ENCODE measurements at regions not wholly inside any gene's neighbourhood (a gene's known extent, or its start where the extent isn't known, plus 50 kb on each side); places are given as distances from the start of the nearest gene placed in this dataset.

- H3K4me3 ChIP-seq (ENCODE audit: low read depth, low read length), result no peak overlapping the region
- no peak for DNase-seq (ENCODE audit: low read depth, low spot score)
- ChIA-PET CTCF (no interaction called here), POLR2A (no interaction called here)
- TF ChIP-seq, protein P1, sequence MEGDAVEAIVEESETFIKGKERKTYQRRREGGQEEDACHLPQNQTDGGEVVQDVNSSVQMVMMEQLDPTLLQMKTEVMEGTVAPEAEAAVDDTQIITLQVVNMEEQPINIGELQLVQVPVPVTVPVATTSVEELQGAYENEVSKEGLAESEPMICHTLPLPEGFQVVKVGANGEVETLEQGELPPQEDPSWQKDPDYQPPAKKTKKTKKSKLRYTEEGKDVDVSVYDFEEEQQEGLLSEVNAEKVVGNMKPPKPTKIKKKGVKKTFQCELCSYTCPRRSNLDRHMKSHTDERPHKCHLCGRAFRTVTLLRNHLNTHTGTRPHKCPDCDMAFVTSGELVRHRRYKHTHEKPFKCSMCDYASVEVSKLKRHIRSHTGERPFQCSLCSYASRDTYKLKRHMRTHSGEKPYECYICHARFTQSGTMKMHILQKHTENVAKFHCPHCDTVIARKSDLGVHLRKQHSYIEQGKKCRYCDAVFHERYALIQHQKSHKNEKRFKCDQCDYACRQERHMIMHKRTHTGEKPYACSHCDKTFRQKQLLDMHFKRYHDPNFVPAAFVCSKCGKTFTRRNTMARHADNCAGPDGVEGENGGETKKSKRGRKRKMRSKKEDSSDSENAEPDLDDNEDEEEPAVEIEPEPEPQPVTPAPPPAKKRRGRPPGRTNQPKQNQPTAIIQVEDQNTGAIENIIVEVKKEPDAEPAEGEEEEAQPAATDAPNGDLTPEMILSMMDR (IDR thresholded peaks at IDR 0.05; ENCODE audit: insufficient read depth, low read length, missing control alignments), result no peak
Observed at GRCh38 chr5:91884036-91884435, 500.9 kb upstream of the ARRDC3 start.

DNA sequence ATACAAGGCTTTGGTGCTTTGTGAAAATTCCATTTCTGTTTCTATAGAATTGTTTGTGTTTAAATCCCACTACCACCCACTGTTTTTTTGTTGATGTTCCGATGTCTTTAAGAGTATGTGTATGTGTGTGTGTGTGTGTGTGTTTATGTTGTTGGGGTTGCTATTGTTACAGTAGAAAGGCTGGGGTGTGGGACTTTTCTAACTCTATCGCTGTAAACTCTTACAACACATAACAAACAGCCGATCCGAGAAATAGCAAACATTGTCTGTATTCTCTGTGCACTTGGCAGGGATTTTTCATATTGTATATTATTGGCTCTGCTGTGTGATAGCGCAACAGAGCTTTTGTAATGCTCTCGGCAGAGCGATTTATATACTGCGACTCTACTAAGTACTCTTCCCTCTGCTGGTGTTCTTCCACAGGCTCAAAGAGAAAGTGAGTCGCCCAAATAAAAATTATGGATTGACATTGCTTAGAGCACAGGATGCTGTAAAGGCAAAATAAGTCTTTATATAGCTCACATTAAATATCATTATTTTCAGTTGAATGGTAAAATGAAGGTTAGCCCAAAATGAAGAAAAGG, 492.2 kb upstream of the ARRDC3 start:
- H3K4me3 ChIP-seq (ENCODE audit: low read depth, low read length), result no peak overlapping the region
- no peak for DNase-seq (ENCODE audit: low read depth, low spot score)
- ChIA-PET POLR2A (no interaction called here), CTCF (no interaction called here)
- TF ChIP-seq, protein P1 (IDR thresholded peaks at IDR 0.05; ENCODE audit: insufficient read depth, low read length, missing control alignments), result no peak

DNA sequence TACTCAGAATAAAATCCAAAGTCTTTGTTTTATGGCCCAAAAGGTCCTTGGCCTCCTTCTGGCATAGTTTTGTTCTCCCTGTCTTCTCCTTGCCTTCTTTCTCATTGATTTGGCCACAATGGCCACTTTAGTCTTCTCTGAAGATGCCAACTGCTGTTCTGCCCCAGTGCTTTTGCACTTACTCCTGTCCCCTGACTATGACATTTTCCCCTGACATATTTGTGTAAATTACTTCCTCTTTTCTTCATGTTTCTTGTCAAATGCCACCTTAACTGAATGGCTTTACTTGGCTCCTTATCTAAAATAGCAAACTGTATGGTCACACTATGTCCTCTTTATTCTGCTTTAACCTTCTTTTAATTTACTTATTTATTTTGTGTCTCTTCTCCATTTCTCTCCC, 484.7 kb upstream of the ARRDC3 start:
- TF ChIP-seq, protein P1 (IDR thresholded peaks at IDR 0.05; ENCODE audit: insufficient read depth, low read length, missing control alignments), result no peak
- H3K4me3 ChIP-seq (ENCODE audit: low read depth, low read length), result no peak overlapping the region
- ChIA-PET POLR2A (no interaction called here), CTCF (no interaction called here)
- no peak for DNase-seq (ENCODE audit: low read depth, low spot score)

DNA sequence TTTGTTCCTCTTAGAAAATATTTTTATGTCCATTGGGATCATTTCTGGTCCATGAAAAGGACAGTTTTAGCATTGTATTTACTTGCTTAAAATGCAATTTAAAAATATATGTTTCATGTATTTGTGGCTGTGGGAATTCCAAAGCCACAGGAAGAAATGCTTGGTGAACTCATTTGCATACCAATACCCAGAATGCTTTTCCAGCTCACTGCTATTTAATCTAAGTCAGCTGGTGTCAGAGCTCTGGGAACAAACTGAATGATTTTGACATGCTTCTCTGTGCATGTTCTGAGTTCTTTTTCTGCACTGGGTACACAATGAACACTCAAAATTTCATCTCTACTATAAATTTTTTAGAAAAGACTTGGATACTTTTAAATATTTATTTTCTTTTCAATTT, 482.8 kb upstream of the ARRDC3 start:
- H3K4me3 ChIP-seq (ENCODE audit: low read depth, low read length), result no peak overlapping the region
- no peak for DNase-seq (ENCODE audit: low read depth, low spot score)
- POLR2A ChIA-PET, result no interaction called here
- TF ChIP-seq, protein P1 (IDR thresholded peaks at IDR 0.05; ENCODE audit: insufficient read depth, low read length, missing control alignments), result no peak
- CTCF ChIA-PET, result no interaction called here

DNA sequence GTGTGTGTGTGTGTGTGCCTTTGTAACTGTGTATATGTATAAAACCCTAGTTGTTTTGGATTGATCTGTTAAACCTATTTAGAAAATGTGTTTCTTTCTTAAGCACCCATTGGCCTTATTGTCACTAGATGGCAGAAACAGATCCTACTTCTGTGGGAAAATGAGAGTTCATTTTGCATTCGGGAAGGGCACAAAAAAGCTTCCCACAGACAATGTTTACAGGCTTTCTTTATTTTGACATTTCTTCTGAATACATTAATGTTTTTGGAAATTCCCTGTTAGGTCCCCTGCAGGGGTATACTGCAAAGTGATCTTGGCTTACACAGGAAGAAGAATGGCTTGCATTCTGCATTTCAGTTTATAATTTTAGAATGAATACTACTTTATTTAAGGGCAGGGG, 481.8 kb upstream of the ARRDC3 start:
- TF ChIP-seq, protein P1 (IDR thresholded peaks at IDR 0.05; ENCODE audit: insufficient read depth, low read length, missing control alignments), result no peak
- POLR2A ChIA-PET, result no interaction called here
- DNase-seq (ENCODE audit: low read depth, low spot score), result no peak
- H3K4me3 ChIP-seq (ENCODE audit: low read depth, low read length), result no peak overlapping the region
- CTCF ChIA-PET, result no interaction called here

GRCh38 chr5:91851670-91852069, 468.6 kb upstream of the ARRDC3 start:
- CTCF ChIA-PET, result no interaction called here

More at GRCh38 chr5:91851670-91852069, 468.6 kb upstream of the ARRDC3 start:
- TF ChIP-seq, protein P1 (IDR thresholded peaks at IDR 0.05; ENCODE audit: insufficient read depth, low read length, missing control alignments), result no peak
- POLR2A ChIA-PET, result no interaction called here
- DNase-seq (ENCODE audit: low read depth, low spot score), result no peak
- no peak overlapping the region for H3K4me3 ChIP-seq (ENCODE audit: low read depth, low read length)

All from AG04449 (cell line).